GM12878 (cell line): ENCODE measurements at regions not wholly inside any gene's neighbourhood (a gene's known extent, or its start where the extent isn't known, plus 50 kb on each side); places are given as distances from the start of the nearest gene placed in this dataset.

Experiments
- ATAC-seq: fragments of 200-7000 bp; cut with Tn5 transposase; 3 replicates; pipeline ENCODE4 v1.9.1; 2020; ENCODE audit warnings: mild to moderate bottlenecking, moderate library complexity
- BruUV-seq: library from RNA; stranded (reverse); fragments of 400-500 nt; replicated peaks from 2 replicates; lab custom pipeline; 2021; lab: Mats Ljungman, UMichigan
- CTCF ChIA-PET: fragments of 300-600 bp; sonication (Branson Sonifier 250); formaldehyde crosslinking; extraction: SDS; loops from one replicate; lab custom pipeline; 2021; ENCODE audit warnings: inconsistent platforms; lab: Yijun Ruan, JAX
- POLR2A ChIA-PET: fragments of 350-600 bp; formaldehyde crosslinking; extraction: SDS; loops from one replicate; lab custom pipeline; 2021; ENCODE audit warnings: inconsistent platforms; lab: Charles Lee
- RAD21 ChIA-PET: fragments of 300-600 bp; sonication (Branson Sonifier 250); formaldehyde crosslinking; loops from one replicate; lab custom pipeline; 2023; ENCODE audit warnings: antibody characterized with exemption; ENCODE audit not compliant: unreplicated experiment; lab: Charles Lee
- SMC1A ChIA-PET: fragments of 300-600 bp; sonication (Branson Sonifier 250); formaldehyde crosslinking; loops from one replicate; lab custom pipeline; 2023; ENCODE audit not compliant: unreplicated experiment, uncharacterized antibody; lab: Charles Lee
- DNase-seq: peaks from one replicate; pipeline ENCODE4 v3.0.0-alpha.2; 2011; ENCODE audit warnings: low read depth, low spot score
- FAIRE-seq: peaks from 3 replicates; lab custom pipeline; 2011; peaks lifted over from hg19 to GRCh38; lab: Jason Lieb, UNC
- H2AFZ ChIP-seq: 2 replicates; pipeline ENCODE4 v1.6.0; 2011; ENCODE audit warnings: low read depth, low read length, control low read depth; ENCODE audit not compliant: control insufficient read depth
- H3K27ac ChIP-seq: 2 replicates; pipeline ENCODE4 v1.5.1; 2011; ENCODE audit warnings: control low read depth; ENCODE audit not compliant: control insufficient read depth, insufficient read depth
- H3K27me3 ChIP-seq, 2 experiments: replicated peaks in 1 of 2; 2 replicates each; pipeline versions ENCODE4 v1.6.0 to v1.6.1; 2011; ENCODE audit warnings: low read length in 1 of 2; ENCODE audit not compliant: control insufficient read depth in 2 of 2, insufficient read depth in 2 of 2
- H3K36me3 ChIP-seq, 2 experiments: 2 replicates each; pipeline ENCODE4 v1.5.1; 2011; ENCODE audit warnings: low read length in 1 of 2; ENCODE audit not compliant: control insufficient read depth in 2 of 2, insufficient read depth in 2 of 2
- H3K4me1 ChIP-seq: 2 replicates; pipeline ENCODE4 v1.6.1; 2011; ENCODE audit warnings: mild to moderate bottlenecking, low read length, moderate library complexity, mixed read lengths; ENCODE audit not compliant: control insufficient read depth, insufficient read depth
- H3K4me2 ChIP-seq: 2 replicates; pipeline ENCODE4 v1.6.0; 2011; ENCODE audit warnings: control low read depth; ENCODE audit not compliant: control insufficient read depth, insufficient read depth
- H3K4me3 ChIP-seq: fragments of 200-600 bp; sonication (generic); 2 replicates; pipeline ENCODE4 v1.5.1; 2016
- H3K79me2 ChIP-seq: 2 replicates; pipeline ENCODE4 v1.6.0; 2011; ENCODE audit warnings: low read length; ENCODE audit not compliant: control insufficient read depth, insufficient read depth
- H3K9ac ChIP-seq: 2 replicates; pipeline ENCODE4 v1.8.0; 2011; ENCODE audit warnings: low read length, control low read depth, mixed read lengths; ENCODE audit not compliant: control insufficient read depth, insufficient read depth
- H3K9me3 ChIP-seq: replicated peaks from 3 replicates; pipeline ENCODE4 v1.5.1; 2011; ENCODE audit warnings: mild to moderate bottlenecking, low read length; ENCODE audit not compliant: control insufficient read depth, insufficient read depth
- H4K20me1 ChIP-seq: 2 replicates; pipeline ENCODE4 v1.6.0; 2011; ENCODE audit not compliant: control insufficient read depth, insufficient read depth
- ASH2L ChIP-seq: fragments of 300-600, 200-600 bp; sonication (generic); IDR thresholded peaks from 2 replicates; pipeline ENCODE4 v1.6.1; 2017; ENCODE audit warnings: low read depth, mild to moderate bottlenecking, borderline replicate concordance
- CBFB ChIP-seq: IDR thresholded peaks from 2 replicates; pipeline ENCODE4 v1.6.1; 2016; ENCODE audit warnings: antibody characterized with exemption, low read depth
- CREB1 ChIP-seq: IDR thresholded peaks from 2 replicates; pipeline ENCODE4 v1.6.1; 2012; ENCODE audit warnings: low read depth, mild to moderate bottlenecking, inconsistent platforms
- ESRRA ChIP-seq: IDR thresholded peaks from 2 replicates; pipeline ENCODE4 v1.6.1; 2012; ENCODE audit warnings: mild to moderate bottlenecking, low read length, improper control_type of control experiment
- EZH2 ChIP-seq: IDR thresholded peaks from 2 replicates; pipeline ENCODE4 v1.6.1; 2012; ENCODE audit warnings: low read depth, mild to moderate bottlenecking, control low read depth, inconsistent platforms, low read length, borderline replicate concordance; ENCODE audit not compliant: control insufficient read depth
- HDAC2 ChIP-seq: fragments of 200-600 bp; sonication (generic); IDR thresholded peaks from 2 replicates; pipeline ENCODE4 v1.6.1; 2017
- IRF3 ChIP-seq: fragments of 450-650 bp; IDR thresholded peaks from 2 replicates; pipeline ENCODE4 v1.6.1; 2014; ENCODE audit warnings: mild to moderate bottlenecking
- NKRF ChIP-seq: fragments of 450-650 bp; conservative IDR thresholded peaks from 2 replicates; pipeline ENCODE4 v1.6.1; 2017; ENCODE audit warnings: mild to moderate bottlenecking, moderate library complexity
- POLR2AphosphoS5 ChIP-seq: IDR thresholded peaks from 2 replicates; pipeline ENCODE4 v1.6.1; 2011; ENCODE audit warnings: mild to moderate bottlenecking, low read length, inconsistent platforms
- RELB ChIP-seq: fragments of 450-650 bp; IDR thresholded peaks from 2 replicates; pipeline ENCODE4 v1.6.1; 2017; ENCODE audit warnings: low read depth, mild to moderate bottlenecking, moderate library complexity
- SMC3 ChIP-seq: IDR thresholded peaks from 2 replicates; pipeline ENCODE4 v1.6.1; 2011; ENCODE audit warnings: low read length, improper control_type of control experiment, borderline replicate concordance
- TAF1 ChIP-seq: IDR thresholded peaks from 2 replicates; pipeline ENCODE4 v1.6.1; 2011; ENCODE audit warnings: mild to moderate bottlenecking, low read depth, low read length, borderline replicate concordance
- ZNF384 ChIP-seq: IDR thresholded peaks from 2 replicates; pipeline ENCODE4 v1.6.1; 2012; ENCODE audit warnings: low read depth, mild to moderate bottlenecking, low read length, improper control_type of control experiment, borderline replicate concordance
- WGBS: methylation state at CpG from one replicate; pipeline ENCODE4 v1.1.6; 2016; ENCODE audit warnings: low lambda C conversion rate; ENCODE audit not compliant: insufficient replicate concordance, insufficient coverage; ENCODE audit errors: missing lambda C conversion rate; 5-methylcytosine and 5-hydroxymethylcytosine counted together
- in situ Hi-C: fragments of 300-500 bp; cut with MboI; formaldehyde crosslinking; loops from 9 replicates; pipeline ENCODE4 v1.14.3; 2018; ENCODE audit warnings: mixed read lengths
- intact Hi-C: fragments of 100-400 bp; cut with micrococcal nuclease; formaldehyde crosslinking; loops from one replicate; pipeline ENCODE4 v1.14.2; 2022; ENCODE audit not compliant: unreplicated experiment
- TF ChIP-seq, protein P1 (sequence below), 3 experiments: IDR thresholded peaks in 2 of 3; conservative IDR thresholded peaks in 1 of 3; 2 replicates each; pipeline ENCODE4 v1.5.1; 2011; ENCODE audit warnings: low read depth in 3 of 3, low read length in 3 of 3, mild to moderate bottlenecking in 3 of 3, control low read depth in 2 of 3, moderate library complexity in 2 of 3, inconsistent platforms in 1 of 3, mixed read lengths in 1 of 3; ENCODE audit not compliant: control insufficient read depth in 2 of 3, insufficient read depth in 1 of 3; ENCODE audit errors: extremely low read depth in 1 of 3
- TF ChIP-seq, protein P2 (sequence below): IDR thresholded peaks from 2 replicates; pipeline ENCODE4 v1.6.1; 2011; ENCODE audit warnings: borderline replicate concordance, low read depth, mild to moderate bottlenecking, moderate library complexity, low read length; ENCODE audit not compliant: insufficient read depth, poor library complexity, severe bottlenecking
- TF ChIP-seq, protein P3 (sequence below): IDR thresholded peaks from 2 replicates; pipeline ENCODE4 v1.6.1; 2012; ENCODE audit warnings: low read length, inconsistent platforms

- no peaks in the 10 kb centered on the region for H3K79me2 ChIP-seq
- H3K4me2 ChIP-seq = no peak overlapping the region
- RAD21 ChIA-PET = no interaction called here
- no peak for FAIRE-seq
- 6% methylated on average over 2 of the region's 2 CpGs for WGBS
- intact Hi-C loops = no loop called here
- H3K9ac ChIP-seq = no peak overlapping the region
- POLR2A ChIA-PET = no interaction called here
- no peaks in the 10 kb centered on the region for H3K9me3 ChIP-seq
- H2AFZ ChIP-seq = no peak overlapping the region
- CTCF ChIA-PET = no interaction called here
- no peak overlapping the region for H3K4me3 ChIP-seq
- no peak for ATAC-seq
- TF ChIP-seq ZNF384 = no peak
- TF ChIP-seq POLR2AphosphoS5 = no peak
- TF ChIP-seq, protein P1, sequence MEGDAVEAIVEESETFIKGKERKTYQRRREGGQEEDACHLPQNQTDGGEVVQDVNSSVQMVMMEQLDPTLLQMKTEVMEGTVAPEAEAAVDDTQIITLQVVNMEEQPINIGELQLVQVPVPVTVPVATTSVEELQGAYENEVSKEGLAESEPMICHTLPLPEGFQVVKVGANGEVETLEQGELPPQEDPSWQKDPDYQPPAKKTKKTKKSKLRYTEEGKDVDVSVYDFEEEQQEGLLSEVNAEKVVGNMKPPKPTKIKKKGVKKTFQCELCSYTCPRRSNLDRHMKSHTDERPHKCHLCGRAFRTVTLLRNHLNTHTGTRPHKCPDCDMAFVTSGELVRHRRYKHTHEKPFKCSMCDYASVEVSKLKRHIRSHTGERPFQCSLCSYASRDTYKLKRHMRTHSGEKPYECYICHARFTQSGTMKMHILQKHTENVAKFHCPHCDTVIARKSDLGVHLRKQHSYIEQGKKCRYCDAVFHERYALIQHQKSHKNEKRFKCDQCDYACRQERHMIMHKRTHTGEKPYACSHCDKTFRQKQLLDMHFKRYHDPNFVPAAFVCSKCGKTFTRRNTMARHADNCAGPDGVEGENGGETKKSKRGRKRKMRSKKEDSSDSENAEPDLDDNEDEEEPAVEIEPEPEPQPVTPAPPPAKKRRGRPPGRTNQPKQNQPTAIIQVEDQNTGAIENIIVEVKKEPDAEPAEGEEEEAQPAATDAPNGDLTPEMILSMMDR (IDR thresholded peaks at IDR 0.05 in 2 of 3, conservative IDR thresholded peaks at IDR 0.05 in 1 of 3; ENCODE audit: control insufficient read depth in 2 of 3, extremely low read depth in 1 of 3, insufficient read depth in 1 of 3, low read depth in 3 of 3, low read length in 3 of 3) = no peak
- TF ChIP-seq TAF1 = no peak
- no peak for TF ChIP-seq EZH2
- no peak for TF ChIP-seq CBFB
- no peak for TF ChIP-seq NKRF
- TF ChIP-seq CREB1 = no peak
- TF ChIP-seq IRF3 = no peak
- TF ChIP-seq, protein P2, sequence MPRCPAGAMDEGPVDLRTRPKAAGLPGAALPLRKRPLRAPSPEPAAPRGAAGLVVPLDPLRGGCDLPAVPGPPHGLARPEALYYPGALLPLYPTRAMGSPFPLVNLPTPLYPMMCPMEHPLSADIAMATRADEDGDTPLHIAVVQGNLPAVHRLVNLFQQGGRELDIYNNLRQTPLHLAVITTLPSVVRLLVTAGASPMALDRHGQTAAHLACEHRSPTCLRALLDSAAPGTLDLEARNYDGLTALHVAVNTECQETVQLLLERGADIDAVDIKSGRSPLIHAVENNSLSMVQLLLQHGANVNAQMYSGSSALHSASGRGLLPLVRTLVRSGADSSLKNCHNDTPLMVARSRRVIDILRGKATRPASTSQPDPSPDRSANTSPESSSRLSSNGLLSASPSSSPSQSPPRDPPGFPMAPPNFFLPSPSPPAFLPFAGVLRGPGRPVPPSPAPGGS = no peak
- TF ChIP-seq SMC3 = no peak
- TF ChIP-seq ESRRA = no peak
- TF ChIP-seq, protein P3, sequence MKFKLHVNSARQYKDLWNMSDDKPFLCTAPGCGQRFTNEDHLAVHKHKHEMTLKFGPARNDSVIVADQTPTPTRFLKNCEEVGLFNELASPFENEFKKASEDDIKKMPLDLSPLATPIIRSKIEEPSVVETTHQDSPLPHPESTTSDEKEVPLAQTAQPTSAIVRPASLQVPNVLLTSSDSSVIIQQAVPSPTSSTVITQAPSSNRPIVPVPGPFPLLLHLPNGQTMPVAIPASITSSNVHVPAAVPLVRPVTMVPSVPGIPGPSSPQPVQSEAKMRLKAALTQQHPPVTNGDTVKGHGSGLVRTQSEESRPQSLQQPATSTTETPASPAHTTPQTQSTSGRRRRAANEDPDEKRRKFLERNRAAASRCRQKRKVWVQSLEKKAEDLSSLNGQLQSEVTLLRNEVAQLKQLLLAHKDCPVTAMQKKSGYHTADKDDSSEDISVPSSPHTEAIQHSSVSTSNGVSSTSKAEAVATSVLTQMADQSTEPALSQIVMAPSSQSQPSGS = no peak
- TF ChIP-seq RELB = no peak
- TF ChIP-seq HDAC2 = no peak
- TF ChIP-seq ASH2L = no peak
- in situ Hi-C loops = no loop called here
- SMC1A ChIA-PET = no interaction called here
- no peak overlapping the region for H3K27ac ChIP-seq
- BruUV-seq = no TSS peak
- no peaks in the 10 kb centered on the region for H4K20me1 ChIP-seq
- H3K4me1 ChIP-seq = no peaks in the 10 kb centered on the region
- H3K27me3 ChIP-seq = no peaks in the 10 kb centered on the region
- DNase-seq = no peak
- no peaks in the 10 kb centered on the region for H3K36me3 ChIP-seq
These were observed 496.5 kb downstream of the PID1 start for GRCh38 chr2:228774548-228774947.
